ENCODE measurements at regions not wholly inside any gene's neighbourhood (a gene's known extent, or its start where the extent isn't known, plus 50 kb on each side); places are given as distances from the start of the nearest gene placed in this dataset.

- H3K4me3 ChIP-seq (ENCODE audit: low read length), result no peak overlapping the region
- DNase-seq (no peak), ATAC-seq (no peak)
- H3K27me3 ChIP-seq (ENCODE audit: control insufficient read depth, insufficient read depth, low read length), result no peaks in the 10 kb centered on the region
- no peak overlapping the region for H3K4me3 Mint-ChIP-seq
- H3K36me3 ChIP-seq (ENCODE audit: control insufficient read depth, insufficient read depth, low read length), result no peaks in the 10 kb centered on the region
- TF ChIP-seq, protein P1, sequence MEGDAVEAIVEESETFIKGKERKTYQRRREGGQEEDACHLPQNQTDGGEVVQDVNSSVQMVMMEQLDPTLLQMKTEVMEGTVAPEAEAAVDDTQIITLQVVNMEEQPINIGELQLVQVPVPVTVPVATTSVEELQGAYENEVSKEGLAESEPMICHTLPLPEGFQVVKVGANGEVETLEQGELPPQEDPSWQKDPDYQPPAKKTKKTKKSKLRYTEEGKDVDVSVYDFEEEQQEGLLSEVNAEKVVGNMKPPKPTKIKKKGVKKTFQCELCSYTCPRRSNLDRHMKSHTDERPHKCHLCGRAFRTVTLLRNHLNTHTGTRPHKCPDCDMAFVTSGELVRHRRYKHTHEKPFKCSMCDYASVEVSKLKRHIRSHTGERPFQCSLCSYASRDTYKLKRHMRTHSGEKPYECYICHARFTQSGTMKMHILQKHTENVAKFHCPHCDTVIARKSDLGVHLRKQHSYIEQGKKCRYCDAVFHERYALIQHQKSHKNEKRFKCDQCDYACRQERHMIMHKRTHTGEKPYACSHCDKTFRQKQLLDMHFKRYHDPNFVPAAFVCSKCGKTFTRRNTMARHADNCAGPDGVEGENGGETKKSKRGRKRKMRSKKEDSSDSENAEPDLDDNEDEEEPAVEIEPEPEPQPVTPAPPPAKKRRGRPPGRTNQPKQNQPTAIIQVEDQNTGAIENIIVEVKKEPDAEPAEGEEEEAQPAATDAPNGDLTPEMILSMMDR (IDR thresholded peaks at IDR 0.05), result no peak
- H3K4me1 ChIP-seq (ENCODE audit: control insufficient read depth, insufficient read depth, low read length), result no peaks in the 10 kb centered on the region
- H3K4me1 Mint-ChIP-seq, result no peaks in the 10 kb centered on the region
- H3K27ac ChIP-seq (ENCODE audit: low read length), result no peak overlapping the region
- H3K9me3 ChIP-seq (ENCODE audit: control insufficient read depth, insufficient read depth, low read length), result no peaks in the 10 kb centered on the region
- H3K36me3 Mint-ChIP-seq, result no peaks in the 10 kb centered on the region
- no peaks in the 10 kb centered on the region for H3K27me3 Mint-ChIP-seq (ENCODE audit: low read depth in 2 of 2)
- intact Hi-C loops (cut with micrococcal nuclease), result no loop called here
- peaks cover 6 to 8% of the 10 kb centered on the region in 2 donors for H3K9me3 Mint-ChIP-seq
- no peak overlapping the region for H3K27ac Mint-ChIP-seq
- 91% methylated on average over 2 of the region's 2 CpGs for WGBS (ENCODE audit: insufficient coverage)
Observed at GRCh38 chr5:98504505-98504904, 269.0 kb upstream of the RGMB start.

DNA sequence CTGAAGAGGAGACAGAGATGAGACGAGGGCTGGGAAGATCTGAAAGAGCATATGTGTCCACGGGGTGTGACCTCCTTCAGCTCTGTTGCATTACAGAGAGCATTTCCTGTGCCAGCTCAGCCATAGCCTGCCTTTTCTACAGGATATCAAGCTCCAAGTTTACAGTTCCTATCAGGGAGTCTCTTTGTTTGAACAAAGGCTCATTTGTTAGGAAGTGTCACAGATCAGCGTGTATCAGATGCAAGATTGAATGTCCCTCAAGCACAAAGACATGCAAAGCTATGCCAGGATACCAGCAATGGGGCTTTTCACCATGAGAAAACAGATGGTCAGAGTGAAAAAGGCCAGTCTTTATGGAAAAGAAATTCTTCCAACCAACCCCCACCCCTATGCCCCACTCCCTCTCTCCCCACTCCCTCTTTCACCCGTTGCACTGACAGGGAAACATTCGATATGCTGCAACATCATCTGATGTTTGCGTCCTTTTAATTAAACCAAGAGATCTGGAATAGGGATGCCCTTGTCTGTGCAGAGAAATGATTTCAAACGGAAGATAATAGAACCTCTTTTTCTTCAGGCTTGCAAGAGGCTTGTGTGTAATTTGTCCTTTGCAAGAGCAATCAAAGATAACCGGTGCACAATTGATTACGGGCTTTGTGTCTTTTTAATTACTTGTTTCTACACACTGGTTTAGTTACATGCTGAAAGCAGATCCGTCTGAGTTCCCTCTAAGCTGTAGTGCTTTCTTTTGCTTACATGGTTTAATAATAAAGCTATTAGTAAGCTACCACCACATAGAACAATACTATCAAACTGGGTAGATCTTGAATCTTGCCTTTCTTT lies 263.1 kb upstream of the RGMB start:
- Histone ChIP-seq H3K4me3 (ENCODE audit: low read length) (no peak overlapping the region), H3K4me1 (ENCODE audit: control insufficient read depth, insufficient read depth, low read length) (no peaks in the 10 kb centered on the region), H3K27me3 (ENCODE audit: control insufficient read depth, insufficient read depth, low read length) (no peaks in the 10 kb centered on the region), H3K27ac (ENCODE audit: low read length) (no peak overlapping the region), H3K9me3 (ENCODE audit: control insufficient read depth, insufficient read depth, low read length) (no peaks in the 10 kb centered on the region), H3K36me3 (ENCODE audit: control insufficient read depth, insufficient read depth, low read length) (no peaks in the 10 kb centered on the region)
- no peaks in the 10 kb centered on the region for H3K27me3 Mint-ChIP-seq (ENCODE audit: low read depth in 2 of 2)
- no peak overlapping the region for H3K4me3 Mint-ChIP-seq
- H3K4me1 Mint-ChIP-seq, result no peaks in the 10 kb centered on the region
- 65% methylated on average over 9 of the region's 10 CpGs for WGBS (ENCODE audit: insufficient coverage)
- H3K27ac Mint-ChIP-seq, result no peak overlapping the region
- no peaks in the 10 kb centered on the region for H3K36me3 Mint-ChIP-seq
- peaks cover 9 to 11% of the 10 kb centered on the region in 2 donors for H3K9me3 Mint-ChIP-seq
- TF ChIP-seq, protein P1 (IDR thresholded peaks at IDR 0.05), result no peak
- DNase-seq (no peak), ATAC-seq (no peak)
- intact Hi-C loops (cut with micrococcal nuclease), result no loop called here

GRCh38 chr5:98513380-98513779 lies 260.1 kb upstream of the RGMB start:
- H3K27ac Mint-ChIP-seq, result no peak overlapping the region
- H3K36me3 Mint-ChIP-seq, result no peaks in the 10 kb centered on the region
- no peak overlapping the region for H3K4me3 Mint-ChIP-seq
- ATAC-seq (no peak), DNase-seq (no peak)
- Histone ChIP-seq H3K27ac (ENCODE audit: low read length) (no peak overlapping the region), H3K4me1 (ENCODE audit: control insufficient read depth, insufficient read depth, low read length) (no peaks in the 10 kb centered on the region), H3K4me3 (ENCODE audit: low read length) (no peak overlapping the region), H3K36me3 (ENCODE audit: control insufficient read depth, insufficient read depth, low read length) (no peaks in the 10 kb centered on the region), H3K9me3 (ENCODE audit: control insufficient read depth, insufficient read depth, low read length) (no peaks in the 10 kb centered on the region), H3K27me3 (ENCODE audit: control insufficient read depth, insufficient read depth, low read length) (no peaks in the 10 kb centered on the region)
- TF ChIP-seq, protein P1 (IDR thresholded peaks at IDR 0.05), result no peak
- no peaks in the 10 kb centered on the region for H3K27me3 Mint-ChIP-seq (ENCODE audit: low read depth in 2 of 2)
- peaks cover 4 to 7% of the 10 kb centered on the region in 2 donors for H3K9me3 Mint-ChIP-seq
- H3K4me1 Mint-ChIP-seq, result no peaks in the 10 kb centered on the region
- intact Hi-C loops (cut with micrococcal nuclease), result no loop called here
- 39% methylated on average over 4 of the region's 4 CpGs for WGBS (ENCODE audit: insufficient coverage)

DNA sequence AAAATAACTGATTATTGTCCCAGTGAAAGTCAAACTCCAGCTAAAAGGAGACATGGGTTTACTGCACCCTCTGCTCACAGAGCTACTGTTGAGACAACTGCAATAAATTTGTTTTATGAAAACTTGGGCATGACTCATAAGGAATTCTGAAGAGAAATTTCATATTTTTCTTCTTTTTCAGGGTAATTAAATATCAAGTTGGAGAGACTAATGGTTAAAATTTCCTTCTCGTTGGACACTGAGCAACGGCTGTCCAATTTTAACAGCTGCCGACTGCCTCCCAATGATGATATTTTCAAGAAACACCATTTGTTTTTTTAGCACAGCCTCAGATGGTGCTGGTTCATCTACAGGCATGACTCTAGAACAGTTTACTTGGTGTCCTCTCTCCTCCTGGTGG lies 259.2 kb upstream of the RGMB start:
- H3K4me3 ChIP-seq (ENCODE audit: low read length), result no peak overlapping the region
- Mint-ChIP-seq H3K4me3 (no peak overlapping the region), H3K9me3 (peaks cover 4 to 7% of the 10 kb centered on the region in 2 donors), H3K4me1 (no peaks in the 10 kb centered on the region), H3K27ac (no peak overlapping the region), H3K36me3 (no peaks in the 10 kb centered on the region), H3K27me3 (ENCODE audit: low read depth in 2 of 2) (no peaks in the 10 kb centered on the region)
- 96% methylated on average over 3 of the region's 3 CpGs for WGBS (ENCODE audit: insufficient coverage)
- no peak overlapping the region for H3K27ac ChIP-seq (ENCODE audit: low read length)
- no peaks in the 10 kb centered on the region for H3K27me3 ChIP-seq (ENCODE audit: control insufficient read depth, insufficient read depth, low read length)
- intact Hi-C loops (cut with micrococcal nuclease), result no loop called here
- no peaks in the 10 kb centered on the region for H3K36me3 ChIP-seq (ENCODE audit: control insufficient read depth, insufficient read depth, low read length)
- DNase-seq, result no peak
- H3K9me3 ChIP-seq (ENCODE audit: control insufficient read depth, insufficient read depth, low read length), result no peaks in the 10 kb centered on the region
- no peak for ATAC-seq
- no peaks in the 10 kb centered on the region for H3K4me1 ChIP-seq (ENCODE audit: control insufficient read depth, insufficient read depth, low read length)
- TF ChIP-seq, protein P1 (IDR thresholded peaks at IDR 0.05), result no peak
